Muscle layer of colon (tissue), 2 donors: ENCODE measurements at regions not wholly inside any gene's neighbourhood (a gene's known extent, or its start where the extent isn't known, plus 50 kb on each side); places are given as distances from the start of the nearest gene placed in this dataset.
"Not testable (repeated sequence)": the region's sequence is repeated elsewhere in the genome, so short reads cannot be mapped to it uniquely, and the experiment has no call there.

ENCODE experiments used
- H3K27ac ChIP-seq: one replicate; pipeline ENCODE4 v1.7.0; 2013; ENCODE audit warnings: low read depth, mild to moderate bottlenecking, low read length, moderate library complexity
- H3K27me3 ChIP-seq, 2 donors: one replicate each; pipeline ENCODE4 v1.7.0; 2013; ENCODE audit warnings: low read length in 2 of 2, mild to moderate bottlenecking in 2 of 2; ENCODE audit not compliant: insufficient read depth in 2 of 2, control insufficient read depth in 1 of 2
- H3K36me3 ChIP-seq: one replicate; pipeline ENCODE4 v1.7.0; 2013; ENCODE audit warnings: mild to moderate bottlenecking, low read length; ENCODE audit not compliant: insufficient read depth
- H3K4me1 ChIP-seq: one replicate; pipeline ENCODE4 v1.7.0; 2013; ENCODE audit warnings: mild to moderate bottlenecking, low read length; ENCODE audit not compliant: insufficient read depth
- H3K4me3 ChIP-seq, 2 donors: one replicate each; pipeline ENCODE4 v1.7.0; 2013; ENCODE audit warnings: low read length in 2 of 2, low read depth in 1 of 2, mild to moderate bottlenecking in 1 of 2, moderate library complexity in 1 of 2
- H3K9ac ChIP-seq: one replicate; pipeline ENCODE4 v1.7.0; 2013; ENCODE audit warnings: low read length
- H3K9me3 ChIP-seq: one replicate; pipeline ENCODE4 v1.7.0; 2013; ENCODE audit warnings: mild to moderate bottlenecking, low read length
- donor health status: abdominal sarcoma.
- donor health status: Adenocarcinoma of cecum.

DNA sequence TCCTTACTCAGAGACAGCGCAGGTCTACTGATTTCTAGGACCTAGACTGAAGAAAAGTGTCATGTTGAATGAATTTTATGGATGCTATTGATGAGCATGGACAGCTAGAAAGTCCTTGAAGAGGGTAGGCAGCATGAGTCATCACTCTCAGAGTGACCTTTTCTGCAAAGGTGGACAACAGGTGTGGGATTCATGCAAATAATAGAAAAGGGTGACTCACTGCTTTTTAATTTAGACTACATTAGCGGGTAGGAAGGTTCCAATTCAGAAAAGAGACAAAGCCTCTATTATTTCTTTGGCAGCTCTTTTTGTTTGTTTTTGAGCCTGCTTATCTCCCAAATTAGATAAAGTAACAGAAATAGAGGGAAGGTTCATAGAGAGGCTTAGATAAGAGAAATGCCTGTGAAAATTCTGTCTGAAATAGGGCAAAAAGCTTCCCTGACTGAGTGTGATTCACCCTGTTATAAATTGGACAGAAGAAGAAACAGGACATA is 191.4 kb downstream of the TENT5A start:
- Histone ChIP-seq H3K36me3 (no peaks in the 10 kb centered on the region), H3K9me3 (no peaks in the 10 kb centered on the region), H3K4me1 (peaks cover 20% of the 10 kb centered on the region), H3K27me3 (no peaks in the 10 kb centered on the region), H3K27ac (no peak overlapping the region), H3K4me3 (no peak overlapping the region), H3K9ac (no peak overlapping the region)

DNA sequence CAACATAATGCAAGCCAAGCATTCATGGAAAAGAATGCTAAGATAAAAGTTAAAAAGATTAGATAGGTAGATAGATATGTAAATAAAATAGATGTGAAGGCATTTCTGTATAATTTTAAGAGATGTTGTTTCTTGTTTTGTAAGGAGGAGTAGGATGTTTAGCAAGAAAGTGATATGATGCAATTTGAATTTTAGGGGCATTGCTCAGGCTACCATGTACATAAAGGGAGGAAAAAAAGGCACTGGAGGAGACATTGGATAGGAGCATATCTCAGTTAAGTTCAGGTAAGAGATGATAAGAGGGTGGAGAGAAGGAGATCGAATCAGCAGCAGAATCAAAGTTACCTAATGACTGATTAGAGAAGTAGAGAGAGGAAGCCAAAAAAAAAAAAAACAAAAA is 194.7 kb downstream of the TENT5A start:
- no peaks in the 10 kb centered on the region for H3K9me3 ChIP-seq
- H3K9ac ChIP-seq = no peak overlapping the region
- no peak overlapping the region for H3K4me3 ChIP-seq
- H3K36me3 ChIP-seq = no peaks in the 10 kb centered on the region
- H3K27me3 ChIP-seq = no peaks in the 10 kb centered on the region
- H3K27ac ChIP-seq = no peak overlapping the region
- peaks cover 23% of the 10 kb centered on the region for H3K4me1 ChIP-seq

DNA sequence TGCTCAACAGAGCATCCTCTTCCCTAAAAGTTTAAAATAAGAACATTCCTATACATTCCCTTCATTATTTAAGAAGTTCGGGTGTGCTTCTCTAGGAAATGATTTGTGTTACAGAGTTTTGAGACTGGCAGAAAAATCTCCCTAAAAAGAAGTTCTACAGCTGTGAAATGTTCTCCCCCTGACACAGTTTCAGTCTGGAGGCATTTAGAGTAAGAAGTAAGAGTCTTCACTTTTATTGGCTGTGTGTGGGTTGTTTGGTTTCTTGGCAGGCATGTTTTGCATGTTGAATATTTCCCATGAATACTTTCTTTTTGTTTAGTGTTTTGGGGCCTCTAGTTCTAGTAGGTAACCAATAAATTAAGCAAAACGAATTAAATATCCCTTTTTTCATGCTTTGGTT is 195.9 kb downstream of the TENT5A start:
- Histone ChIP-seq H3K4me3 (no peak overlapping the region), H3K9me3 (no peaks in the 10 kb centered on the region), H3K27ac (no peak overlapping the region), H3K9ac (no peak overlapping the region), H3K36me3 (no peaks in the 10 kb centered on the region), H3K27me3 (no peaks in the 10 kb centered on the region), H3K4me1 (peaks cover 26% of the 10 kb centered on the region)

DNA sequence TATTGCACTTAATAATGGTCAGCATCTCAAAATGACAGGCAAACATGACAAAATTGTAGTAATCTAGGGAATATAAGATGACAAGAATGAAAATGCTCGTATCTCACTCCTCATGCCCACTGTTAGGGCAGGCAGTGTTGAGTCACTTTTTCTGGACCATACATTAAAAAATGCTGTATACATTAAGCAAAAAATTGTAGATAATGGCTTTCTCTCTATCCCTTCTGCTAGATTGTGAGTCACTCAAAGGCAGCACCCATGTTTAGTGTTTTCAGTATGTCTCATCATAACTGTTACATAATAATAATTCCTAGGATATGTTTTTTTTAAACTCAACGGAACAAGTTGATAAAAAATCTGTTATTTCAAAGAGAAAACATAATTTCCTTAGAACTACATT is 199.3 kb downstream of the TENT5A start:
- no peaks in the 10 kb centered on the region for H3K9me3 ChIP-seq
- H3K4me1 ChIP-seq = peaks cover 28% of the 10 kb centered on the region
- H3K9ac ChIP-seq = no peak overlapping the region

DNA sequence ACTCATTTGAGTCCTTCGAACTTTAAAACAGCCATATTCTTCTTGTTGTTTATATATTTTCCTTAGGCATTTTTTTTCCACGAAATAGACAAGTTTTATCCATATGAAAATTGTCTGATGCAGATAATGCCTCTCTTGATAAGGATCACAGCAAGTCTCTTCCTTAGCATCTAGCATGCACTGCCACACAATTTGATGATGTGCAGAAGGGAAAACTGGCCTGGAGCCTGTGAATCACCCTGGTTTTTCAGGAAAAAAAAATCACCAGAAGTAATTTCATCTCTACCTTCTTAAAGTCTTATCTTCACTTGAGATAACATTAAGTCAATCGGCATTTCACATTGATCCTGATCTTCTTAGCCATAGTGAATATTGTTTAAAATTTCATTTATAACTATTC is 199.8 kb downstream of the TENT5A start:
- H3K9ac ChIP-seq = no peak overlapping the region
- H3K36me3 ChIP-seq = no peaks in the 10 kb centered on the region
- no peaks in the 10 kb centered on the region for H3K9me3 ChIP-seq
- H3K27ac ChIP-seq = no peak overlapping the region
- peaks cover 28% of the 10 kb centered on the region for H3K4me1 ChIP-seq
- H3K27me3 ChIP-seq = no peaks in the 10 kb centered on the region
- no peak overlapping the region for H3K4me3 ChIP-seq

More for the DNA sequence above, 199.3 kb downstream of the TENT5A start:
- no peak overlapping the region for H3K27ac ChIP-seq
- H3K27me3 ChIP-seq = no peaks in the 10 kb centered on the region
- no peaks in the 10 kb centered on the region for H3K36me3 ChIP-seq
- no peak overlapping the region for H3K4me3 ChIP-seq

DNA sequence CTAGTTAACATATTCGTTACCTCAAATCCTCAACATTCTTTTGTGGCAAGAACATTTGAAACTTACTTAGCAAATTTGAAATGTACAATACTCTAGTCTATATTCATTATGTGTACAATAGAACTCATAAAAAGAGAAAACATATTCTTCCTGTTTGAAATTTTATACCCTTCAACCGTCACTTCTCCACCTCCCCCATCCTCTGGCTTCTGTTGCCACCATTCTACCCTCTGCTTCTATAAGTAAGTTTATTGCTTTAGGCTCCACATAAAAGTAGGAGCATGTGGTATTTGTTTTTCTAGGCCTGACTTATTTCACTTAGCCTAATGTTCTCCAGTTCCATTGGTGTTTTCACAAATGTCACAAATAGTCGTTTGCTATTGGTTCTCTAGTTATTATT is 205.3 kb downstream of the TENT5A start:
- Histone ChIP-seq H3K27me3 (no peaks in the 10 kb centered on the region), H3K9ac (no peak overlapping the region), H3K36me3 (no peaks in the 10 kb centered on the region), H3K27ac (no peak overlapping the region), H3K4me3 (no peak overlapping the region), H3K9me3 (no peaks in the 10 kb centered on the region), H3K4me1 (peaks cover 12% of the 10 kb centered on the region)

DNA sequence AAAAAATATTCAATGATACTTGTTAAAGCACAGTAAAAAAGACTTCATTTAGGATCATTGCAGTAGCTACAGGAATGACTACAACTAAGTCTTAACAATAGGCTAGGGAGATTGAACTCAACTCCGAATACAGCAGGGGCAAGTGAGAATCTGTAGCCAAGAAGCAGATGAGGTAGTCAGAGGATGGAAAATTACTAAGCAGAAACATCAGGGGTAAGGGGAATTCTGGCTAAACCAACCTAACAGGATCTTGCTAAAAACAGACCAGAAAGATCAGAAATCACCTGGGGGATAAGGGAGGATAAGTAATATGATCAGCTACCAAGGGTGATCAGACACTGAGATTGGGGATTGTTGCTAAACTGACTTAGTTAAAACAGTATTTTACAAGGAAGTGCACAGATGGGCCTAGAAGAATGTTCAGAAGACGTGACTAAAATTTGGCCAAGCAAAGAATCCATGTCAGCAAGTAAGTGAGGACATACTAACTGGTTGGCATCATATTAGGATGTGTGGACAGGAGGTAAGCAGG is 217.5 kb downstream of the TENT5A start:
- Histone ChIP-seq H3K9ac (no peak overlapping the region), H3K27ac (no peak overlapping the region), H3K9me3 (no peaks in the 10 kb centered on the region), H3K36me3 (no peaks in the 10 kb centered on the region), H3K27me3 (no peaks in the 10 kb centered on the region), H3K4me1 (no peaks in the 10 kb centered on the region), H3K4me3 (no peak overlapping the region)

DNA sequence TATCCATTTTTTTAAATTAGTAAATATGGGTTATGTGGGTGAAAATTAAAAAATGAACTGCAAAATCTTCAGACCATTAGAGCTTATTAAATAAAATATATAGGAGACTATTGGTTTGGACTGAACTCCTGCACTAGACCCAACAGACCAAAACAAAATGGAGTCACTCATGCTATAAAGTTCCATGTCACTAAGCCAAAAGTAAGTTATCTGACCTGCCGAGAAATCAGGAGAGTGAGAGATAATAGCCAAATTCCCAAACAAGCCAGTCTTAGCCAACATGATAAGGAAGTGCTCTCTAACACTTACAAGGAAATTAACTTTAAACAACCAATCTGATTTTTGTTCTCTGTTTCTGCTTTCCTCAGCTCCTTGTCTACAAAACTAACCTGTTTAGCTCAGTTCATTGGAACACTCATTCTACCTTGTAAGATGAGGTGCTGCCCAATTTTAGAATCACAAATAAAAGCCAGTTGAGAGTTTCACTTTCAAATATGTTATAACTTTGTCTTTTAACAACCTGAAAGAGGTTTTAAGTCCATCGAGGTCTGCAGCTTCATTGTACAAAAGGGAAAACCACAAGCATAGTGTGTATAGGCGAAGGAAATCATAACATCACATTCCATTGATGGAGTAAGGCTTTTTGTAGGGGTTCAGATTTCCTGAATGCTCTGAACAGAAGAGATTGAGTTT is 220.5 kb downstream of the TENT5A start:
- no peaks in the 10 kb centered on the region for H3K4me1 ChIP-seq
- H3K27me3 ChIP-seq = no peaks in the 10 kb centered on the region
- no peaks in the 10 kb centered on the region for H3K36me3 ChIP-seq
- no peak overlapping the region for H3K27ac ChIP-seq
- no peaks in the 10 kb centered on the region for H3K9me3 ChIP-seq
- no peak overlapping the region for H3K9ac ChIP-seq
- H3K4me3 ChIP-seq = no peak overlapping the region

DNA sequence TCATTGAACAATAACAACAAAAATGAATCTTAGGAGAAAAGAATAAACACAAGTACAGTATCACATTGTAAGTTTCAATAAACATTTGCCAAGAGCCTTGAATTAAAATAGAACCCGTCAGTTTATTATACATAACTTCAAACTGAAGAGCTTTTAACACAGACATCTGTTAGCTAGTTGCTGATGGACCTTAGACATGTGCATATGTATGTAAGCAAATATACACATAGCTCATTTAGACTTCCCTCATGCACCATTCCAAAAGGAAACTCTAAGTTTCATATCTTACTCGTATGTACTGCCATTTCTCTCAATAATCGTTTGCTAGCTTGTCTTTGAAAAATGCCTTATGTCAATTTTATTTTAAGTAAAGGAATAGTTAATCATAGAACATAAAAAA is 235.0 kb downstream of the TENT5A start:
- Histone ChIP-seq H3K4me3 (no peak overlapping the region), H3K36me3 (no peaks in the 10 kb centered on the region), H3K27me3 (no peaks in the 10 kb centered on the region), H3K4me1 (no peaks in the 10 kb centered on the region), H3K9ac (no peak overlapping the region), H3K27ac (no peak overlapping the region), H3K9me3 (no peaks in the 10 kb centered on the region)

DNA sequence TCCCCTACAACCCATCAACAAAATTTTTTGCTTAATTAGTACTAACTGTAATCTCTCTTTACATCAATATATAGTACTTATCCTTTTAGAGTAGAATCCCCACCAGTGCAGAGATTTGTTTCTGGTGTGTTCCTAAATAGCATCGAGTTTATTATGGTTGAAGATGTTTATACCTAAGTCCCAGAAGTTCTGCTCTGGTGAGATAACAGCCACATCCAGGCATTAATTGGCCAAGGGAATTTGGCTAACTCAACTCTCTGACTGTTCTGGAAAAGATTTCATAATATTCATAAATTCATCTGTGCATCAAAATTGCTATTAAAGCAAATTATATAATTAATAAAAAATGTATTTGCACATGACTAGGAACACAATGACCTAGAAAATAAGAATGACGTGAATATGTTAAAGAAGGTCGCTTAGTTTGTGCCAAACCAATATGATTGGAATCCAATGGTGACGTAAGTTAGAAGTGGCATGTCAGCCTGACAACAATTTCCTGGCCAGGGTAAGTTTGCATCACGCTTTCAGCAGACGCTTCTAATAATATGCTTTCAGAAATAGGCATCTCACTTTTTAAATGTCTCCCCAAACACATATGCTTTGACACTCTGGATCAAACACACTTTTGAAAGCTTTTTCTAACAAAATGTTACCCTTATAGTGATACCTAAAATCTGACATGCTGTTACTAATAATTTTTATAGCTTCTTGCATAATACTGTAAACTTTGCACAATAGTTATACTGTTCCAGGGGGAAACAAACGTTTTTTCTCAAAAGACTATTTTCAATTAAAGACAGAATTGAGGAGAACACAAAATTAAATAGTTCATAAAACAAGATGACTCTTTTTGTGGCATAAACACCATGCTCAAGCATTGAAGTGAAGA is 236.7 kb downstream of the TENT5A start:
- Histone ChIP-seq H3K4me3 (no peak overlapping the region), H3K9ac (no peak overlapping the region), H3K27ac (no peak overlapping the region), H3K4me1 (no peaks in the 10 kb centered on the region), H3K9me3 (no peaks in the 10 kb centered on the region), H3K36me3 (no peaks in the 10 kb centered on the region), H3K27me3 (no peaks in the 10 kb centered on the region)

DNA sequence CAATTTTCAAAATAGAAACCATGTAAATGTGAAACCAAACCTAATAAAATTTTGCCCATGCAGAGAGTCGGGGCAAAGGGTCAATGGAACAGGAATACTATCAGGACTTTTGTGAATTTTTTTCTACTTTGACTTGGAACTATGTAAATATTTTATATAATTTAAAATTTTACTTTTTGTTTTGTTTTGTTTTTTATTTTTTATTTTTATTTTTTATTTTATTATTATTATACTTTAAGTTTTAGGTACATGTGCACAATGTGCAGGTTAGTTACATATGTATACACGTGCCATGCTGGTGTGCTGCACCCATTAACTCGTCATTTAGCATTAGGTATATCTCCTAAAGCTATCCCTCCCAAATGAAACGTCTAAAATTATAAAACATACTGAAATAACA is 238.3 kb downstream of the TENT5A start:
- H3K27me3 ChIP-seq, H3K9me3 ChIP-seq, H3K27ac ChIP-seq, H3K9ac ChIP-seq, H3K36me3 ChIP-seq, H3K4me1 ChIP-seq, H3K4me3 ChIP-seq: not testable (repeated sequence)
